ENCODE measurements at regions not wholly inside any gene's neighbourhood (a gene's known extent, or its start where the extent isn't known, plus 50 kb on each side); places are given as distances from the start of the nearest gene placed in this dataset.

GRCh38 chr18:41113885-41114482 lies 841.0 kb upstream of the PIK3C3 start:
- Histone ChIP-seq H4K20me1 (replicated peaks; ENCODE audit: control insufficient read depth, extremely low read depth, insufficient read depth, low read length) (no peaks in the 10 kb centered on the region), H2AFZ (ENCODE audit: low read depth, low read length) (no peak overlapping the region), H3K4me1 (ENCODE audit: control insufficient read depth, extremely low read depth, insufficient read depth, low read length) (no peaks in the 10 kb centered on the region), H3K4me2 (ENCODE audit: insufficient read depth, low read length) (no peak overlapping the region), H3K36me3 (ENCODE audit: control insufficient read depth in 2 of 2, extremely low read depth in 1 of 2, insufficient read depth in 2 of 2, low read length in 2 of 2) (no peaks in the 10 kb centered on the region), H3K9ac (replicated peaks; ENCODE audit: extremely low read depth, insufficient read depth, low read length) (no peak overlapping the region), H3K27ac (ENCODE audit: insufficient read depth, low read depth, low read length) (no peak overlapping the region), H3K9me1 (replicated peaks; ENCODE audit: control insufficient read depth, extremely low read depth, insufficient read depth, low read length) (no peaks in the 10 kb centered on the region), H3K27me3 (ENCODE audit: control insufficient read depth in 2 of 2, insufficient read depth in 2 of 2, low read length in 2 of 2) (no peaks in the 10 kb centered on the region), H3K4me3 (replicated peaks in 1 of 3; ENCODE audit: insufficient read depth in 1 of 3, low read depth in 1 of 3, low read length in 3 of 3) (no peak overlapping the region), H3K79me2 (ENCODE audit: control insufficient read depth, insufficient read depth, low read length) (no peaks in the 10 kb centered on the region), H3K9me3 (replicated peaks; ENCODE audit: control insufficient read depth, insufficient read depth, low read length) (no peaks in the 10 kb centered on the region)
- no peak for DNase-seq (ENCODE audit: low read depth, low spot score)
- FAIRE-seq: no peak
- ChIA-PET CTCF (no interaction called here), POLR2A (no interaction called here)
- dilution Hi-C loops (cut with MboI; ENCODE audit: extremely low pct_ligation_motif_present, low sequenced_read_pairs) (no loop called here), intact Hi-C loops (cut with micrococcal nuclease) (no loop called here)
- BruUV-seq (replicated peaks): no TSS peak
- TF ChIP-seq CTCF (IDR thresholded peaks at IDR 0.05; ENCODE audit: extremely low read depth in 1 of 2, insufficient read depth in 1 of 2, low read depth in 1 of 2, low read length in 2 of 2) (no peak), MAX (IDR thresholded peaks at IDR 0.05; ENCODE audit: insufficient read depth, insufficient read length) (no peak), POLR2A (IDR thresholded peaks at IDR 0.05; ENCODE audit: low read depth, low read length) (no peak), POLR2AphosphoS5 (IDR thresholded peaks at IDR 0.05; ENCODE audit: insufficient read depth, low read depth, low read length) (no peak), EZH2 (IDR thresholded peaks at IDR 0.05; ENCODE audit: borderline replicate concordance, low read depth, low read length, severe bottlenecking) (no peak), JUN (IDR thresholded peaks at IDR 0.05; ENCODE audit: borderline replicate concordance, insufficient read depth, insufficient read length, low read depth) (no peak), GATA2 (IDR thresholded peaks at IDR 0.05; ENCODE audit: insufficient read depth, insufficient read length, low read depth, low read length) (no peak), FOS (IDR thresholded peaks at IDR 0.05; ENCODE audit: borderline replicate concordance, insufficient read depth, low read length) (no peak), MYC (IDR thresholded peaks at IDR 0.05; ENCODE audit: low read depth, low read length) (no peak)

All from endothelial cell of umbilical vein (primary cell).